Choroid plexus epithelial cell (primary cell): ENCODE measurements at regions not wholly inside any gene's neighbourhood (a gene's known extent, or its start where the extent isn't known, plus 50 kb on each side); places are given as distances from the start of the nearest gene placed in this dataset.

Source experiments
- DNase-seq: peaks from one replicate; pipeline ENCODE4 v3.0.0-alpha.2; 2010; ENCODE audit warnings: low read depth
- H3K4me3 ChIP-seq: 2 replicates; pipeline ENCODE4 v1.5.1; 2011; ENCODE audit warnings: low read depth, mild to moderate bottlenecking, control low read depth, low read length, moderate library complexity
- CTCF ChIP-seq: conservative IDR thresholded peaks from 2 replicates; pipeline ENCODE4 v1.5.1; 2011; ENCODE audit warnings: low read depth, mild to moderate bottlenecking, control low read depth, inconsistent platforms, low read length, moderate library complexity

- no peak for DNase-seq
- peak overlapping the region; percentile 11 for H3K4me3 ChIP-seq
- TF ChIP-seq CTCF, result no peak
Measured at GRCh38 chr13:73324842-73325722, 266.3 kb downstream of the KLF5 start.

GRCh38 chr13:73323615-73324014 is 264.8 kb downstream of the KLF5 start:
- TF ChIP-seq CTCF, result no peak
- DNase-seq, result no peak
- H3K4me3 ChIP-seq, result no peak overlapping the region

- no peak for TF ChIP-seq CTCF
- H3K4me3 ChIP-seq, result no peak overlapping the region
- no peak for DNase-seq
Measured at GRCh38 chr13:73321043-73321442, 262.2 kb downstream of the KLF5 start.

- no peak overlapping the region for H3K4me3 ChIP-seq
- DNase-seq, result no peak
- no peak for TF ChIP-seq CTCF
Measured at GRCh38 chr13:73317140-73317539, 258.3 kb downstream of the KLF5 start.

GRCh38 chr13:73310366-73310765 is 251.6 kb downstream of the KLF5 start:
- TF ChIP-seq CTCF, result no peak
- H3K4me3 ChIP-seq, result no peak overlapping the region
- no peak for DNase-seq

GRCh38 chr13:73307481-73307880 is 248.7 kb downstream of the KLF5 start:
- TF ChIP-seq CTCF, result no peak
- H3K4me3 ChIP-seq, result no peak overlapping the region
- DNase-seq, result no peak

- DNase-seq, result no peak
- TF ChIP-seq CTCF, result no peak
- no peak overlapping the region for H3K4me3 ChIP-seq
Measured at GRCh38 chr13:73306688-73307087, 247.9 kb downstream of the KLF5 start.
